ENCODE measurements at regions not wholly inside any gene's neighbourhood (a gene's known extent, or its start where the extent isn't known, plus 50 kb on each side); places are given as distances from the start of the nearest gene placed in this dataset.

- Histone ChIP-seq H3K27me3 (no peaks in the 10 kb centered on the region), H3K4me1 (ENCODE audit: low read depth) (peaks cover 5% of the 10 kb centered on the region), H3K27ac (no peak overlapping the region), H3K9me3 (ENCODE audit: low read depth) (no peaks in the 10 kb centered on the region), H3K4me3 (no peak overlapping the region), H3K36me3 (no peaks in the 10 kb centered on the region)
- TF ChIP-seq CTCF (IDR thresholded peaks at IDR 0.05; ENCODE audit: low read depth, low read length): no peak
- DNase-seq (ENCODE audit: low read depth in 1 of 2, low spot score in 1 of 2): no peak
Observed at GRCh38 chr14:73795466-73795865, 56.2 kb upstream of the PTGR2 start.

- Histone ChIP-seq H3K27ac (no peak overlapping the region), H3K27me3 (no peaks in the 10 kb centered on the region), H3K36me3 (no peaks in the 10 kb centered on the region), H3K4me3 (no peak overlapping the region), H3K4me1 (ENCODE audit: low read depth) (peaks cover 10% of the 10 kb centered on the region), H3K9me3 (ENCODE audit: low read depth) (no peaks in the 10 kb centered on the region)
- no peak for DNase-seq (ENCODE audit: low read depth in 1 of 2, low spot score in 1 of 2)
- TF ChIP-seq CTCF (IDR thresholded peaks at IDR 0.05; ENCODE audit: low read depth, low read length): no peak
Observed at GRCh38 chr14:73794146-73794545, 57.5 kb upstream of the PTGR2 start.

- no peaks in the 10 kb centered on the region for H3K27me3 ChIP-seq
- no peak for TF ChIP-seq CTCF (IDR thresholded peaks at IDR 0.05; ENCODE audit: low read depth, low read length)
- H3K27ac ChIP-seq: no peak overlapping the region
- peak in 1 of 2 donors; percentile 35 for DNase-seq (ENCODE audit: low read depth in 1 of 2, low spot score in 1 of 2)
- H3K36me3 ChIP-seq: no peaks in the 10 kb centered on the region
- H3K9me3 ChIP-seq (ENCODE audit: low read depth): no peaks in the 10 kb centered on the region
- peaks cover 21% of the 10 kb centered on the region for H3K4me1 ChIP-seq (ENCODE audit: low read depth)
- no peak overlapping the region for H3K4me3 ChIP-seq
Observed at GRCh38 chr14:73792481-73792880, 59.1 kb upstream of the PTGR2 start.

- Histone ChIP-seq H3K9me3 (ENCODE audit: low read depth) (no peaks in the 10 kb centered on the region), H3K4me3 (no peak overlapping the region), H3K27ac (no peak overlapping the region), H3K4me1 (ENCODE audit: low read depth) (peaks cover 25% of the 10 kb centered on the region), H3K27me3 (no peaks in the 10 kb centered on the region), H3K36me3 (no peaks in the 10 kb centered on the region)
- peak in 1 of 2 donors; percentile 95 for DNase-seq (ENCODE audit: low read depth in 1 of 2, low spot score in 1 of 2)
- no peak for TF ChIP-seq CTCF (IDR thresholded peaks at IDR 0.05; ENCODE audit: low read depth, low read length)
Observed at GRCh38 chr14:73789989-73790581, 61.5 kb upstream of the PTGR2 start.

- no peaks in the 10 kb centered on the region for H3K9me3 ChIP-seq (ENCODE audit: low read depth)
- no peak overlapping the region for H3K4me3 ChIP-seq
- peaks cover 36% of the 10 kb centered on the region for H3K4me1 ChIP-seq (ENCODE audit: low read depth)
- no peaks in the 10 kb centered on the region for H3K27me3 ChIP-seq
- peak in 1 of 2 donors; percentile 77 for DNase-seq (ENCODE audit: low read depth in 1 of 2, low spot score in 1 of 2)
- no peak for TF ChIP-seq CTCF (IDR thresholded peaks at IDR 0.05; ENCODE audit: low read depth, low read length)
- no peaks in the 10 kb centered on the region for H3K36me3 ChIP-seq
- H3K27ac ChIP-seq: no peak overlapping the region
Observed at GRCh38 chr14:73788701-73789551, 62.7 kb upstream of the PTGR2 start.

Measured in cardiac muscle cell (in vitro differentiated cells and primary cell).